Osteoblast (primary cell): ENCODE measurements at regions not wholly inside any gene's neighbourhood (a gene's known extent, or its start where the extent isn't known, plus 50 kb on each side); places are given as distances from the start of the nearest gene placed in this dataset.

ENCODE experiments used
- DNase-seq: peaks from one replicate; pipeline ENCODE4 v3.0.0; 2011; ENCODE audit warnings: low spot score, mixed read lengths; ENCODE audit not compliant: insufficient read length; ENCODE audit errors: missing footprints
- H2AFZ ChIP-seq: 2 replicates; pipeline ENCODE4 v1.6.0; 2011; ENCODE audit warnings: mild to moderate bottlenecking, low read length
- H3K27ac ChIP-seq: 2 replicates; pipeline ENCODE4 v1.5.1; 2011; ENCODE audit warnings: mild to moderate bottlenecking, low read depth, low read length, moderate library complexity
- H3K27me3 ChIP-seq: 2 replicates; pipeline ENCODE4 v1.6.0; 2012; ENCODE audit warnings: mild to moderate bottlenecking, control low read depth, inconsistent platforms, low read length, moderate library complexity; ENCODE audit not compliant: insufficient read depth
- H3K36me3 ChIP-seq: 2 replicates; pipeline ENCODE4 v1.5.1; 2011; ENCODE audit warnings: mild to moderate bottlenecking, low read length, control low read depth, moderate library complexity; ENCODE audit not compliant: insufficient read depth
- H3K4me1 ChIP-seq: 2 replicates; pipeline ENCODE4 v1.5.1; 2011; ENCODE audit warnings: mild to moderate bottlenecking, low read length, control low read depth, moderate library complexity; ENCODE audit not compliant: insufficient read depth
- H3K4me2 ChIP-seq: 2 replicates; pipeline ENCODE4 v1.6.0; 2011; ENCODE audit warnings: mild to moderate bottlenecking, low read length; ENCODE audit not compliant: insufficient read depth
- H3K4me3 ChIP-seq: fragments of 200-600 bp; sonication (generic); 3 replicates; pipeline ENCODE4 v1.5.1; 2012; ENCODE audit warnings: mild to moderate bottlenecking, low read length, inconsistent platforms; ENCODE audit not compliant: insufficient read depth
- H3K79me2 ChIP-seq: 2 replicates; pipeline ENCODE4 v1.6.0; 2012; ENCODE audit warnings: mild to moderate bottlenecking, low read length, control low read depth, inconsistent platforms; ENCODE audit not compliant: insufficient read depth
- H3K9me3 ChIP-seq: 2 replicates; pipeline ENCODE4 v1.5.1; 2011; ENCODE audit warnings: low read depth, low read length, control low read depth
- H4K20me1 ChIP-seq: 2 replicates; pipeline ENCODE4 v1.6.0; 2012; ENCODE audit warnings: mild to moderate bottlenecking, low read length, control low read depth; ENCODE audit not compliant: insufficient read depth
- TF ChIP-seq, protein P1 (sequence below): IDR thresholded peaks from 2 replicates; pipeline ENCODE4 v1.5.1; 2011; ENCODE audit warnings: mild to moderate bottlenecking, low read depth, low read length, moderate library complexity; ENCODE audit errors: extremely low read depth

DNA sequence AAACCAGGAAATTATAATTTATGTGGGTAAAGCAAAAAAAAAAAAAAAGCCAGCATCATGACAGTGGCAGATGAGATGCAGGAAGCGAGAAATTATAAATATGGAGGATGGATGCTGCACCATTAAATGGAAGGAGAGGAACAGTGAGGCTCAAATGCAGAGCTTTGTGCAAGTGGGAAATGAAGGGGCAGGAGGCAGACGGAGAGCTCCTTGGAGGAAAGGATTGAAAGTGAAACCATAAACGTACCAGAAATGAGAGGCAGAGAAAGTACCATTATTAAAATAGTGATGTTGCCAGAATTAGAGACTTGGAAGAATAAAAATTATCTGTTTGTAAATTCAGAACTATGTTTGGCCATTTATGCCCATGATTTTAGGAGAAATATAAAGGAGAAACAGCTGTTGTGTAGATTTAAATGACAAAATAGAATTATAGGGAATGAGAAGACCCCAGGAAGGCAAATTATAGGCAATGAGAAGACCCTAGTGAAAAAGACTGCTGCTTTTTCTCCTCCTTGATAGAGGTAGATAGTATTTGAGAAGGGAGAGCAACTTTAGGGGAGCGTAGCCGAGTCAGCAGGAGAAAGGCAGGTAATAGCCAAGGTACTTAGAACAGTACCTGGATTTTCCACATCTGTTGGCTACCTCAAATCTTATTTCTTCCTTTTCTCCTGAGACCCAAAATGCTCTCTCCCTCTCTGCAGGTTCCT is 341.0 kb upstream of the CD180 start:
- H4K20me1 ChIP-seq = no peaks in the 10 kb centered on the region
- H3K27me3 ChIP-seq = no peaks in the 10 kb centered on the region
- no peaks in the 10 kb centered on the region for H3K79me2 ChIP-seq
- DNase-seq = no peak
- peak overlapping the region; percentile 62 for H3K4me2 ChIP-seq
- peaks cover 9% of the 10 kb centered on the region for H3K4me1 ChIP-seq
- H3K27ac ChIP-seq = no peak overlapping the region
- H3K36me3 ChIP-seq = no peaks in the 10 kb centered on the region
- H3K9me3 ChIP-seq = no peaks in the 10 kb centered on the region
- TF ChIP-seq, protein P1, sequence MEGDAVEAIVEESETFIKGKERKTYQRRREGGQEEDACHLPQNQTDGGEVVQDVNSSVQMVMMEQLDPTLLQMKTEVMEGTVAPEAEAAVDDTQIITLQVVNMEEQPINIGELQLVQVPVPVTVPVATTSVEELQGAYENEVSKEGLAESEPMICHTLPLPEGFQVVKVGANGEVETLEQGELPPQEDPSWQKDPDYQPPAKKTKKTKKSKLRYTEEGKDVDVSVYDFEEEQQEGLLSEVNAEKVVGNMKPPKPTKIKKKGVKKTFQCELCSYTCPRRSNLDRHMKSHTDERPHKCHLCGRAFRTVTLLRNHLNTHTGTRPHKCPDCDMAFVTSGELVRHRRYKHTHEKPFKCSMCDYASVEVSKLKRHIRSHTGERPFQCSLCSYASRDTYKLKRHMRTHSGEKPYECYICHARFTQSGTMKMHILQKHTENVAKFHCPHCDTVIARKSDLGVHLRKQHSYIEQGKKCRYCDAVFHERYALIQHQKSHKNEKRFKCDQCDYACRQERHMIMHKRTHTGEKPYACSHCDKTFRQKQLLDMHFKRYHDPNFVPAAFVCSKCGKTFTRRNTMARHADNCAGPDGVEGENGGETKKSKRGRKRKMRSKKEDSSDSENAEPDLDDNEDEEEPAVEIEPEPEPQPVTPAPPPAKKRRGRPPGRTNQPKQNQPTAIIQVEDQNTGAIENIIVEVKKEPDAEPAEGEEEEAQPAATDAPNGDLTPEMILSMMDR = no peak
- H3K4me3 ChIP-seq = peak overlapping the region; percentile 57
- peak overlapping the region; percentile 82 for H2AFZ ChIP-seq

- Histone ChIP-seq H3K27ac (no peak overlapping the region), H4K20me1 (no peaks in the 10 kb centered on the region), H3K79me2 (no peaks in the 10 kb centered on the region), H3K4me2 (peak overlapping the region; percentile 62), H3K9me3 (no peaks in the 10 kb centered on the region), H2AFZ (no peak overlapping the region), H3K4me3 (no peak overlapping the region), H3K36me3 (no peaks in the 10 kb centered on the region), H3K27me3 (no peaks in the 10 kb centered on the region), H3K4me1 (peaks cover 9% of the 10 kb centered on the region)
- no peak for DNase-seq
- TF ChIP-seq, protein P1 = no peak
Observed at GRCh38 chr5:67536866-67537265, 340.3 kb upstream of the CD180 start.

GRCh38 chr5:67530609-67531255 is 334.1 kb upstream of the CD180 start:
- TF ChIP-seq, protein P1 = no peak
- Histone ChIP-seq H3K27me3 (no peaks in the 10 kb centered on the region), H2AFZ (no peak overlapping the region), H3K9me3 (no peaks in the 10 kb centered on the region), H3K4me2 (no peak overlapping the region), H3K4me3 (no peak overlapping the region), H3K79me2 (no peaks in the 10 kb centered on the region), H3K36me3 (no peaks in the 10 kb centered on the region), H4K20me1 (no peaks in the 10 kb centered on the region), H3K27ac (no peak overlapping the region), H3K4me1 (no peaks in the 10 kb centered on the region)
- no peak for DNase-seq

DNA sequence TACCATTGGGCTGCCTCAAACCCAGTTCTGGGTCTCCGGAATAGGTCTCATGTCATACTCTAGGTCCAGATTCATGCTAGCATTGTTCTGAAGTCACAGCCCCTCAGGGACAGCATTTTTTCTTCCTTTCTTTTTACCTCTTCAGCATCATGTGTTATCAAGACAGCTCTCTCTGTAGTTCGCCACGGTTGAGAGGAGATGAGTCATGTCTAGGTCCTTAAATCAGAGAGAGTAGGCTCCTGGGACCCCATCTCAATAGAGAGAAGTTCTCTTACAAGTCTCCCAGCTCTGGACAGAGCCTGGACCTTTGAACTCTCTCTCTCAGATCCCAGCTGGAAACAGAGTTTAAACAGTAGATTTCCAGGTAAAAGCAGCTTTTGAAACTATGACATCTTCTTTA is 332.4 kb upstream of the CD180 start:
- no peaks in the 10 kb centered on the region for H3K4me1 ChIP-seq
- H2AFZ ChIP-seq = no peak overlapping the region
- no peaks in the 10 kb centered on the region for H3K27me3 ChIP-seq
- no peak overlapping the region for H3K4me2 ChIP-seq
- TF ChIP-seq, protein P1 = no peak
- no peaks in the 10 kb centered on the region for H3K79me2 ChIP-seq
- H3K4me3 ChIP-seq = no peak overlapping the region
- H3K27ac ChIP-seq = no peak overlapping the region
- no peaks in the 10 kb centered on the region for H3K9me3 ChIP-seq
- H3K36me3 ChIP-seq = no peaks in the 10 kb centered on the region
- no peaks in the 10 kb centered on the region for H4K20me1 ChIP-seq
- no peak for DNase-seq
